ENCODE measurements at regions not wholly inside any gene's neighbourhood (a gene's known extent, or its start where the extent isn't known, plus 50 kb on each side); places are given as distances from the start of the nearest gene placed in this dataset.

DNA sequence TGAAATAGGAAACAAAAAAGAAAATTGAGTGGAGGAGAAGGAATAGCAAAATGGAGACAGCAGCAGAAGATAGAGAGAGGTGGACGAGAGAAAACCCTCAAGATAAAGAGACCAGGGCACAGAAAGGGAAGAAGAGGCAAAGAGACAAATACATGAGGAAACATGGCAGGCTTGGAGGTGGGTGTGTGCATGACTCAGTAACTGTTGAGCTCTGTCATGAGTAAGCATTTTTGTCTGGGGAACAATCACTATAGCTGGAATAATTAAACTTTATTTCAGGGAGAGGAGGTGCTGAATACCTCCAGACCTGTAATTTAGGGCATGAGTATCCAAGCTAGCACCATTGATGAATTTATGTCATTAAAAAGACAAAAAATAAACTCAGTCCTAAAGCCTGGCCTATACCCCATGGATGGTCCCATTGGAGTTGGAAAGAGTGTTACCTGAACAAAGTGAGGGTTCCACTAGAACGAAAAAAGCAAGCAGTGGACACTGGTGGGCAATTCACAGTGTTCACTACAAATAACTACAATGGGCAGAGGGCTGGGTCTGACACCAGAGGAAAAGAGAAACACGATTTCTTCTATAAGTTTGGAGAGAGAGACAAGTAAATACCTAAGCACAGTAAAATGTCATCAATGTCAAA lies 145.5 kb downstream of the ADCYAP1 start:
- no peak for DNase-seq

DNA sequence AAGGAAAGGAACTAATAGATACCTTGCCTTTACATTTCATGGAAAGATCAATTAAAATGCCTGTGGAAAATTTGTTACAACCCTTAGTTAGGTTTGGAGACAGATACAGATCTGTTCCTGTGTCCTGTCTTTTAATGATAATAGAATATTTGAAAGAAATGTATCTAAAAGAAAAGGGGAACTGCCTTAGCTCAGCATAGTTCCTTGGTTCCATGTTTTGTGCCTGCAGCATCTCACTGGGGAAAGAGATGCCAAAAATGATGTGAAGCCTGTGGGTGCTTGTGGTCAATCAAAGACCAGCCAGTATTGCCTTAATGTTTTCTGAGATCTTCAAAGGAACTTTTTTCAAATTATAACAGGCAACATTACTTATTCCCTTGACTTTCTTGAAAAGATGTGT lies 147.6 kb downstream of the ADCYAP1 start:
- no peak overlapping the region for H3K27ac ChIP-seq (ENCODE audit: low read depth, low read length)
- H2AK5ac ChIP-seq (ENCODE audit: low read length): no peak overlapping the region
- no peak overlapping the region for H2BK12ac ChIP-seq (ENCODE audit: low read length)
- H3K79me2 ChIP-seq (ENCODE audit: control insufficient read depth, insufficient read depth, low read length, poor library complexity): no peaks in the 10 kb centered on the region
- H2BK120ac ChIP-seq (ENCODE audit: insufficient read depth, low read length, poor library complexity): no peak overlapping the region
- H2BK5ac ChIP-seq (ENCODE audit: low read depth, low read length, poor library complexity): no peak overlapping the region
- H3K9ac ChIP-seq (ENCODE audit: low read length): no peak overlapping the region
- no peak overlapping the region for H4K12ac ChIP-seq (ENCODE audit: low read depth, low read length)
- no peak for DNase-seq
- H3K9me3 ChIP-seq (ENCODE audit: insufficient read depth, low read depth, low read length): no peaks in the 10 kb centered on the region
- no peak overlapping the region for H3K4me2 ChIP-seq (ENCODE audit: low read length)
- no peak overlapping the region for H3K14ac ChIP-seq (ENCODE audit: low read length)
- no peak overlapping the region for H4K91ac ChIP-seq (ENCODE audit: low read depth, low read length)
- no peaks in the 10 kb centered on the region for H3K36me3 ChIP-seq (ENCODE audit: control insufficient read depth in 1 of 2, insufficient read depth in 2 of 2, low read length in 2 of 2)
- no peak overlapping the region for H3K18ac ChIP-seq (ENCODE audit: low read length)
- no peak overlapping the region for H4K8ac ChIP-seq (ENCODE audit: low read depth, low read length)
- no peaks in the 10 kb centered on the region for H3K27me3 ChIP-seq (ENCODE audit: insufficient read depth, low read length)
- H2AFZ ChIP-seq (ENCODE audit: insufficient read depth, low read length, poor library complexity): no peak overlapping the region
- no peaks in the 10 kb centered on the region for H3K79me1 ChIP-seq (ENCODE audit: low read length)
- H3K4me3 ChIP-seq (ENCODE audit: low read depth, low read length): no peak overlapping the region
- H3K4me1 ChIP-seq (ENCODE audit: control insufficient read depth in 1 of 2, insufficient read depth in 2 of 2, low read length in 2 of 2): no peaks in the 10 kb centered on the region
- no peak overlapping the region for H3K23ac ChIP-seq (ENCODE audit: low read length)
- no peak overlapping the region for H3K4ac ChIP-seq (ENCODE audit: low read depth, low read length)

More for the DNA sequence above, 145.5 kb downstream of the ADCYAP1 start:
- Histone ChIP-seq H3K4me3 (ENCODE audit: low read depth, low read length) (no peak overlapping the region), H3K4me1 (ENCODE audit: control insufficient read depth in 1 of 2, insufficient read depth in 2 of 2, low read length in 2 of 2) (no peaks in the 10 kb centered on the region), H3K18ac (ENCODE audit: low read length) (no peak overlapping the region), H2BK120ac (ENCODE audit: insufficient read depth, low read length, poor library complexity) (no peak overlapping the region), H3K36me3 (ENCODE audit: control insufficient read depth in 1 of 2, insufficient read depth in 2 of 2, low read length in 2 of 2) (no peaks in the 10 kb centered on the region), H3K4ac (ENCODE audit: low read depth, low read length) (no peak overlapping the region), H4K8ac (ENCODE audit: low read depth, low read length) (no peak overlapping the region), H3K27ac (ENCODE audit: low read depth, low read length) (no peak overlapping the region), H2BK5ac (ENCODE audit: low read depth, low read length, poor library complexity) (no peak overlapping the region), H2AFZ (ENCODE audit: insufficient read depth, low read length, poor library complexity) (no peak overlapping the region), H4K91ac (ENCODE audit: low read depth, low read length) (no peak overlapping the region), H3K79me1 (ENCODE audit: low read length) (no peaks in the 10 kb centered on the region), H3K9me3 (ENCODE audit: insufficient read depth, low read depth, low read length) (no peaks in the 10 kb centered on the region), H3K23ac (ENCODE audit: low read length) (no peak overlapping the region), H3K79me2 (ENCODE audit: control insufficient read depth, insufficient read depth, low read length, poor library complexity) (no peaks in the 10 kb centered on the region), H4K12ac (ENCODE audit: low read depth, low read length) (no peak overlapping the region), H3K9ac (ENCODE audit: low read length) (no peak overlapping the region), H3K4me2 (ENCODE audit: low read length) (no peak overlapping the region), H3K27me3 (ENCODE audit: insufficient read depth, low read length) (no peaks in the 10 kb centered on the region), H2BK12ac (ENCODE audit: low read length) (no peak overlapping the region), H3K14ac (ENCODE audit: low read length) (no peak overlapping the region), H2AK5ac (ENCODE audit: low read length) (no peak overlapping the region)
- WGBS (ENCODE audit: extremely low coverage, insufficient coverage, insufficient read length): no CpG with 5 or more reads among the region's 3 CpGs

DNA sequence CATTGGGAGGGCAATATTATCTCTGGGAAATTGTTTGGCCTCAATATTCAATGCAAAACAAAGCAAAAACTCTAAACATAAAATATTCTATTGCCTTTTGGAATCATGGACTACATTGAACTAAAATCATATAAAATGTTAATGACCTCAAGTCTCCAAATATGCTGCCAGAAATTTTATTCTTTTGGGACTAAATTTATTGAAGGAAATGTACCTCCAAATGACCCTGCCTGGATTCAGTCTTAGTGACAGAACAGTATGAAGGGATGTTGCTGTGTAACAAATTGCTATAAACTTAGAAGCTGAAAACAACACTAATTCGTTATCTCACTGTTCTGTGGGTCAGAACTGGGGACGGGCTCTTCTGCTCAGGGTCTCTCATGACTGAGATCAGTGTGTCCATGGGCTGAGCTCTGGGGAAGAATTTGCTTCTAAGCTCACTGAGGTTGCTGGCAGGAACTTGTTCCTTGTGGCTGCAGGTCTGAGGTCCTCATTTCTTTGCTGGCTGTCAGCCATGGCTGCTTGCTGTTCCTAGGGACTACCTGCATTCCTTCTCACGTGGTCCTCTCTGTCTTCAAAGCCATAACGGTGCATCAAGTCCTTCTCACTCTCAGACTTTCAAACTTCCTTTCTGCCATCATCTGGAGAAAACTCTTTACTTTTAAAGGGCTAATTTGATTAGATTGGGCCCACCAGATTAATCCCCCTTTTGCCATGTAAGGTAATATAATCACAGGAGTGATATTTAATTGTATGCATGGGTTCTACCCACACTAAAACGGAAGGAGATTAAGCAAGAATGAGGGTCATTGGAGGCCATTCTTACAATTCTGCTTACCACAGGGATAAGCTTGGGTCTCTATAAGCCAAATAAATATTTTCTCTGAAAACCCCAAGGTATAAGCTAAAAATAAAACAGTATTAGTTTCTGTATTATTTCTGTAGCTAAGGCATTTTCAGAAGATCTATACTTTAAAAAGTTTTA lies 149.0 kb downstream of the ADCYAP1 start:
- Histone ChIP-seq H2BK12ac (ENCODE audit: low read length) (no peak overlapping the region), H2AFZ (ENCODE audit: insufficient read depth, low read length, poor library complexity) (no peak overlapping the region), H2BK5ac (ENCODE audit: low read depth, low read length, poor library complexity) (no peak overlapping the region), H3K36me3 (ENCODE audit: control insufficient read depth in 1 of 2, insufficient read depth in 2 of 2, low read length in 2 of 2) (no peaks in the 10 kb centered on the region), H4K12ac (ENCODE audit: low read depth, low read length) (no peak overlapping the region), H3K18ac (ENCODE audit: low read length) (no peak overlapping the region), H3K14ac (ENCODE audit: low read length) (no peak overlapping the region), H4K91ac (ENCODE audit: low read depth, low read length) (no peak overlapping the region), H3K27me3 (ENCODE audit: insufficient read depth, low read length) (no peaks in the 10 kb centered on the region), H3K4me1 (ENCODE audit: control insufficient read depth in 1 of 2, insufficient read depth in 2 of 2, low read length in 2 of 2) (no peaks in the 10 kb centered on the region), H3K23ac (ENCODE audit: low read length) (no peak overlapping the region), H3K79me2 (ENCODE audit: control insufficient read depth, insufficient read depth, low read length, poor library complexity) (no peaks in the 10 kb centered on the region), H3K9me3 (ENCODE audit: insufficient read depth, low read depth, low read length) (no peaks in the 10 kb centered on the region), H3K4me2 (ENCODE audit: low read length) (no peak overlapping the region), H3K9ac (ENCODE audit: low read length) (no peak overlapping the region), H3K27ac (ENCODE audit: low read depth, low read length) (no peak overlapping the region), H3K79me1 (ENCODE audit: low read length) (no peaks in the 10 kb centered on the region), H2BK120ac (ENCODE audit: insufficient read depth, low read length, poor library complexity) (no peak overlapping the region), H2AK5ac (ENCODE audit: low read length) (no peak overlapping the region), H3K4me3 (ENCODE audit: low read depth, low read length) (no peak overlapping the region), H4K8ac (ENCODE audit: low read depth, low read length) (no peak overlapping the region), H3K4ac (ENCODE audit: low read depth, low read length) (no peak overlapping the region)
- no CpG with 5 or more reads among the region's 5 CpGs for WGBS (ENCODE audit: extremely low coverage, insufficient coverage, insufficient read length)
- no peak for DNase-seq

DNA sequence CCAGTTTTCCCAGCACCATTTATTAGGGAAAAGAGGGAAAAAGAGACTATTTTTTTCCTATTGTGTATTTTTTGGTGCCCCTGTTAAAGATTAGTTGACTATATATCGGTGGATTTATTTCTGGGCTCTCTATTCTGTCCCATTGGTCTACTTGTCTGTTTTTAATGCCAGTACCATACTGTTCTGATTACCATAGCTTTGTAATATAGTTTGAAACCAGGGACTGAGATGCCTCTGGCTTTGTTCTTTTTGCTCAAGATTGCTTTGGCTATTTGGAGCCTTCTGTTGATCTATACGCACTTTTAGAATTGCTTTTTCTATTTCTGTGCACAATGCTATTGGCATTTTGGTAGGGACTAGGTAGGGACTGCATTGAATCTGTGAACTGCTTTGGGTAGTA lies 151.7 kb downstream of the ADCYAP1 start:
- H4K91ac ChIP-seq (ENCODE audit: low read depth, low read length): no peak overlapping the region
- H3K79me1 ChIP-seq (ENCODE audit: low read length): no peaks in the 10 kb centered on the region
- H4K12ac ChIP-seq (ENCODE audit: low read depth, low read length): no peak overlapping the region
- H2AK5ac ChIP-seq (ENCODE audit: low read length): no peak overlapping the region
- H3K18ac ChIP-seq (ENCODE audit: low read length): no peak overlapping the region
- no peak overlapping the region for H4K8ac ChIP-seq (ENCODE audit: low read depth, low read length)
- no peak for DNase-seq
- H3K27me3 ChIP-seq (ENCODE audit: insufficient read depth, low read length): no peaks in the 10 kb centered on the region
- no peak overlapping the region for H3K4me2 ChIP-seq (ENCODE audit: low read length)
- no peak overlapping the region for H3K4ac ChIP-seq (ENCODE audit: low read depth, low read length)
- no CpG with 5 or more reads among the region's 2 CpGs for WGBS (ENCODE audit: extremely low coverage, insufficient coverage, insufficient read length)
- no peak overlapping the region for H3K27ac ChIP-seq (ENCODE audit: low read depth, low read length)
- no peak overlapping the region for H2BK12ac ChIP-seq (ENCODE audit: low read length)
- H3K9me3 ChIP-seq (ENCODE audit: insufficient read depth, low read depth, low read length): no peaks in the 10 kb centered on the region
- H2BK120ac ChIP-seq (ENCODE audit: insufficient read depth, low read length, poor library complexity): no peak overlapping the region
- no peak overlapping the region for H3K9ac ChIP-seq (ENCODE audit: low read length)
- H2AFZ ChIP-seq (ENCODE audit: insufficient read depth, low read length, poor library complexity): no peak overlapping the region
- no peak overlapping the region for H3K4me3 ChIP-seq (ENCODE audit: low read depth, low read length)
- H3K36me3 ChIP-seq (ENCODE audit: control insufficient read depth in 1 of 2, insufficient read depth in 2 of 2, low read length in 2 of 2): no peaks in the 10 kb centered on the region
- no peak overlapping the region for H2BK5ac ChIP-seq (ENCODE audit: low read depth, low read length, poor library complexity)
- H3K23ac ChIP-seq (ENCODE audit: low read length): no peak overlapping the region
- H3K14ac ChIP-seq (ENCODE audit: low read length): no peak overlapping the region
- H3K79me2 ChIP-seq (ENCODE audit: control insufficient read depth, insufficient read depth, low read length, poor library complexity): no peaks in the 10 kb centered on the region
- H3K4me1 ChIP-seq (ENCODE audit: control insufficient read depth in 1 of 2, insufficient read depth in 2 of 2, low read length in 2 of 2): no peaks in the 10 kb centered on the region

Measured in trophoblast cell (in vitro differentiated cells and primary cell).